ENCODE measurements at regions not wholly inside any gene's neighbourhood (a gene's known extent, or its start where the extent isn't known, plus 50 kb on each side); places are given as distances from the start of the nearest gene placed in this dataset.
A peak's percentile ranks its signal among the peaks of the same experiment; 100 is the strongest.
"Not testable (repeated sequence)": the region's sequence is repeated elsewhere in the genome, so short reads cannot be mapped to it uniquely, and the experiment has no call there.

DNA sequence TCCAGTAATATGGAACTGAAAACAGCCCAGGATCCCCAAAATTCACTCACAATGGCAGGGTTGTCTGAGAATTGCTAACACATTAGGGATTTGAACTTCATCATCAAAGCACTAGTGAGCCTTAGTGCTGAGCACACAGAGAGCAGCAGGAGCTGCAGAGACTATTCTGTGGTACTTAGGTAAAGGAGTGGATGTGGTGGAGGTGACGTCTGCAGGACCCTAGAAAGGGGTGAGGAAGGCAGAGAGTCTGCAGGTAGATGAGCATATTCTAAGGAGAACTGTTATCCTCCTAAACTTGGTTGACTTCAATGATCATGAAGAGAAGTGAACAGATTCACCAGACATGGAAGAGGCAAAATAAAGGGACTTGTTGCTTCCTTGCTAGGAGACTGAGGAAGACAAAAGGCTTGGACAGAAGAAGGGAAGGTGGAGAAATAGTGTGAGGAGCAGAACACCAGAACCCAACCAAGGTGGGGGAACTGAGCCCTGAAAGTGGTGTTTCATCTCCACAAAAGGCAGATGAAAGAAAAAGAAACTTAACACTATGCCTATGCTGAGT is 1164.0 kb downstream of the TMEM121 start:
- Histone ChIP-seq H3K9me3 (ENCODE audit: insufficient read depth, low read depth, low read length) (peaks cover 20% of the 10 kb centered on the region), H3K4me1 (ENCODE audit: control insufficient read depth in 1 of 2, insufficient read depth in 2 of 2, low read length in 2 of 2) (no peaks in the 10 kb centered on the region), H3K9ac (ENCODE audit: low read length) (no peak overlapping the region), H3K27me3 (ENCODE audit: insufficient read depth, low read length) (no peaks in the 10 kb centered on the region), H3K4me2 (ENCODE audit: low read length) (no peak overlapping the region), H3K14ac (ENCODE audit: low read length) (no peak overlapping the region), H4K12ac (ENCODE audit: low read depth, low read length) (no peak overlapping the region), H3K79me1 (ENCODE audit: low read length) (no peaks in the 10 kb centered on the region), H3K27ac (ENCODE audit: low read depth, low read length) (no peak overlapping the region), H2AK5ac (ENCODE audit: low read length) (no peak overlapping the region), H3K4ac (ENCODE audit: low read depth, low read length) (no peak overlapping the region), H2BK120ac (ENCODE audit: insufficient read depth, low read length, poor library complexity) (no peak overlapping the region), H3K79me2 (ENCODE audit: control insufficient read depth, insufficient read depth, low read length, poor library complexity) (no peaks in the 10 kb centered on the region), H3K36me3 (ENCODE audit: control insufficient read depth in 1 of 2, insufficient read depth in 2 of 2, low read length in 2 of 2) (no peaks in the 10 kb centered on the region), H3K23ac (ENCODE audit: low read length) (no peak overlapping the region), H2BK12ac (ENCODE audit: low read length) (no peak overlapping the region), H3K4me3 (ENCODE audit: low read depth, low read length) (no peak overlapping the region), H3K18ac (ENCODE audit: low read length) (no peak overlapping the region), H4K8ac (ENCODE audit: low read depth, low read length) (no peak overlapping the region), H2BK5ac (ENCODE audit: low read depth, low read length, poor library complexity) (no peak overlapping the region), H2AFZ (ENCODE audit: insufficient read depth, low read length, poor library complexity) (no peak overlapping the region), H4K91ac (ENCODE audit: low read depth, low read length) (no peak overlapping the region)
- no peak for DNase-seq
- WGBS (ENCODE audit: extremely low coverage, insufficient coverage, insufficient read length) = no CpG with 5 or more reads among the region's 1 CpG

DNA sequence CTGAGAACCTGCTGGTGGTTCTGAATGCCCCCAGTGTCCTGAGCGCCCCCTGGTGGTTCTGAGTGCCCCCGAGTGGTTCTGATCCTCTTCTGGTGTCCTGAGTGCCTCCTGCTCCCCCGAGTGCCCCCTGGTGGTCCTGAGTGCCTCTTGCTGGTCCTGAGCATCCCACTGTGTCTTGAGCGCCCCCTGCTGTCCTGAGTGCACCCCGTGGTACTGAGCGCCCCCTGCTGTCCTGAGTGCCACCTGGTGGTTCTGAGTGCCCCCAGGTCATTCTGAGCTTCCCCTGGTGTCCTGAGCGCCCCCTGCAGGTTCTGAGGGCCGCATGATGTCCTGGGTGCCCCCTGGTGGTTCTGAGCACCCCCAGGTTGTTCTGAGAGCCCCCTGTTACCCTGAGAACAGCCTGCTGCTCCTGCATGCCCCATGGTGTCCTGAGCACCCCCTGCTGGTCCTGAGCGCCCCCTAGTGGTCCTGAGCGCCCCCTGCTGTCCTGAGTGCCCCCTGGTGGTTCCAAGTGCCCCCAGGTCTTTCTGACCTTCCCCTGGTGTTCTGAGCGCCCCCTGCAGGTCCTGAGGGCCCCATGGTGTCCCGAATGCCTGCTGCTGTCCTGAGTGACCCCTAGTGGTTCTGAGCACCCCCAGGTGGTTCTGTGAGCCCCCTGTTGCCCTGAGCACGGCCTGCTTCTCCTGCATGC is 1165.4 kb downstream of the TMEM121 start:
- Histone ChIP-seq H4K91ac (ENCODE audit: low read depth, low read length) (no peak overlapping the region), H3K79me1 (ENCODE audit: low read length) (no peaks in the 10 kb centered on the region)

DNA sequence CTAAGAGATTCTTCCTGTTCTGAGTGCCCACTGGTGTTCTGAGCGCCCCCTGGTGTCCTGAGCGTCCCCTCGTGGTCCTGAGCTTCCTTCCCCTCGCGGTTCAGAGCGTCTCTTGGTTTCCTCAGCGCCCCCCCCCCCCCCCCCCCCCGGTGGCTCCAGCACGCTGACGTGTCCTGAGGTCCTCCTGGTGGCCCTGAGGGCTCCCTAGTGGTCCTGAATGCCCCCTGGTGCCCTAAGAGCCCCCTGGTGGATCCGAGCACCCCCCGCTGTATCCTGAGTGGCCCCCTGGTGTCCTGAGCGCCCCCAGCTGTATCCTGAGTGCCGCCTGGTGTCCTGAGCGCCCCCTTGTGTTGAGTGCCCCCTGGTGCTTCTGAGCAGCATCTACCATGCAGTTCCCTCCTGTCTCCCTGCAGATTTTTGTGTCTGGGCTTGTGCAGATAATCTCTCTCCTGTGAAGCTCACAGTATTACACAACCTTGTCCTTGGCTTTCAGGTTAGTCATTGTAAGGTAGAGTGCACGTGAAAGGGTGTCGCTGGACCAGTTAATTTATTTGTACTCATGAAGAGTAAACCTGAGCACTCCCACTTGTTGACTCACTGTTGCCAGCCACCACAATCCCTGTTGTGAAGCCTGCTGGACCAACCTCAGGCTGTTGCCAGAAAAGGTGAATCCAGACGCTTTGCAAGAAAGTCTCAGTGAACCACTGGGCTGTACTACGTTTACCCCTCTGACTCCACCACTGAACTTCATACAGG is 1168.4 kb downstream of the TMEM121 start:
- H3K9ac ChIP-seq (ENCODE audit: low read length) = no peak overlapping the region
- peaks cover 14% of the 10 kb centered on the region for H3K9me3 ChIP-seq (ENCODE audit: insufficient read depth, low read depth, low read length)
- H3K4me1 ChIP-seq (ENCODE audit: control insufficient read depth in 1 of 2, insufficient read depth in 2 of 2, low read length in 2 of 2) = no peaks in the 10 kb centered on the region
- DNase-seq = peak in 1 of 2 donors; percentile 3
- no peaks in the 10 kb centered on the region for H3K36me3 ChIP-seq (ENCODE audit: control insufficient read depth in 1 of 2, insufficient read depth in 2 of 2, low read length in 2 of 2)
- no peak overlapping the region for H2BK5ac ChIP-seq (ENCODE audit: low read depth, low read length, poor library complexity)
- H3K27me3 ChIP-seq (ENCODE audit: insufficient read depth, low read length) = no peaks in the 10 kb centered on the region
- H3K79me1 ChIP-seq (ENCODE audit: low read length) = no peaks in the 10 kb centered on the region
- H4K12ac ChIP-seq (ENCODE audit: low read depth, low read length) = no peak overlapping the region
- no peak overlapping the region for H3K4ac ChIP-seq (ENCODE audit: low read depth, low read length)
- H2BK12ac ChIP-seq (ENCODE audit: low read length) = no peak overlapping the region
- no peak overlapping the region for H3K23ac ChIP-seq (ENCODE audit: low read length)
- no peak overlapping the region for H3K14ac ChIP-seq (ENCODE audit: low read length)
- no peak overlapping the region for H2BK120ac ChIP-seq (ENCODE audit: insufficient read depth, low read length, poor library complexity)
- no peak overlapping the region for H3K4me3 ChIP-seq (ENCODE audit: low read depth, low read length)
- no peak overlapping the region for H3K27ac ChIP-seq (ENCODE audit: low read depth, low read length)
- no peaks in the 10 kb centered on the region for H3K79me2 ChIP-seq (ENCODE audit: control insufficient read depth, insufficient read depth, low read length, poor library complexity)
- H3K4me2 ChIP-seq (ENCODE audit: low read length) = no peak overlapping the region
- no CpG with 5 or more reads among the region's 19 CpGs for WGBS (ENCODE audit: extremely low coverage, insufficient coverage, insufficient read length)
- H3K18ac ChIP-seq (ENCODE audit: low read length) = no peak overlapping the region
- no peak overlapping the region for H2AK5ac ChIP-seq (ENCODE audit: low read length)
- no peak overlapping the region for H2AFZ ChIP-seq (ENCODE audit: insufficient read depth, low read length, poor library complexity)
- no peak overlapping the region for H4K91ac ChIP-seq (ENCODE audit: low read depth, low read length)
- H4K8ac ChIP-seq (ENCODE audit: low read depth, low read length) = no peak overlapping the region

More for the DNA sequence above, 1165.4 kb downstream of the TMEM121 start:
- peak in 1 of 2 donors; percentile 4 for DNase-seq
- Histone ChIP-seq H3K27me3 (ENCODE audit: insufficient read depth, low read length) (no peaks in the 10 kb centered on the region), H3K4me3 (ENCODE audit: low read depth, low read length) (no peak overlapping the region), H4K12ac (ENCODE audit: low read depth, low read length) (no peak overlapping the region), H3K79me2 (ENCODE audit: control insufficient read depth, insufficient read depth, low read length, poor library complexity) (no peaks in the 10 kb centered on the region), H2BK12ac (ENCODE audit: low read length) (no peak overlapping the region), H2BK5ac (ENCODE audit: low read depth, low read length, poor library complexity) (no peak overlapping the region), H2AFZ (ENCODE audit: insufficient read depth, low read length, poor library complexity) (no peak overlapping the region), H2AK5ac (ENCODE audit: low read length) (no peak overlapping the region), H3K27ac (ENCODE audit: low read depth, low read length) (no peak overlapping the region), H3K4ac (ENCODE audit: low read depth, low read length) (no peak overlapping the region), H3K23ac (ENCODE audit: low read length) (no peak overlapping the region), H3K9ac (ENCODE audit: low read length) (no peak overlapping the region), H3K14ac (ENCODE audit: low read length) (no peak overlapping the region), H3K9me3 (ENCODE audit: insufficient read depth, low read depth, low read length) (peaks cover 17% of the 10 kb centered on the region), H4K8ac (ENCODE audit: low read depth, low read length) (no peak overlapping the region), H3K36me3 (ENCODE audit: control insufficient read depth in 1 of 2, insufficient read depth in 2 of 2, low read length in 2 of 2) (no peaks in the 10 kb centered on the region), H3K4me1 (ENCODE audit: control insufficient read depth in 1 of 2, insufficient read depth in 2 of 2, low read length in 2 of 2) (no peaks in the 10 kb centered on the region), H3K4me2 (ENCODE audit: low read length) (no peak overlapping the region), H3K18ac (ENCODE audit: low read length) (no peak overlapping the region), H2BK120ac (ENCODE audit: insufficient read depth, low read length, poor library complexity) (no peak overlapping the region)
- WGBS (ENCODE audit: extremely low coverage, insufficient coverage, insufficient read length) = no CpG with 5 or more reads among the region's 13 CpGs

DNA sequence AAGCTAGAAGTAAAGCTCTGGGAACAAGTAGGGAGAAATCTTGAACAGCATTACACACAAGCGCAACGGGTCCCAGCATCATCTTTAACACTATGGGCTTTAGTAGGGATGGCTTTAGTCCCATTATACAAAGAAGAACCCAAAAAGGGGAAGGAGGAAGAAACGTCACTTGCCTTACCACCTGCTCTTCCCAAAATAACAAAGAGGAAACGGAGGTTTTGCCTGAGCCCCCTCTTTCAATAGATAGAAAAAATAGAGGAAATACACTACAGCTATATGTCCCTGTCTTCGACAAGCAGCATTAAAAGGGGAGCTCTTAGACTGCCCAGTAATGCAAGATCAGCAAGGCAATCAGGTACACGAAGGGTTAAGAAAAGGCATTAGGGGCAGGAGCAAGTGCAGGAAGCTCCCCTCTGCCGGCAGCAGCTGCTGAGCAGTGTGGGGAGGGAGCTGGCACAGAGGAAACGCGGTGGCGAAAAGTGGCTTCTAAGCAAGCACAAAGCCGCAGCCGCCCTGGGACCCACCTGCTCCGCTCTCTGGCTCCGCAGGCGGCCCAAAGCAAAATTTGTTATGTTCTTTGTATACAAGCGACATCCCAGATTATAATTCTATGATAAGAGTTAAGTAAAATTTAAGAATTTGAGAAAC is 1172.4 kb downstream of the TMEM121 start:
- H3K9me3 ChIP-seq (ENCODE audit: insufficient read depth, low read depth, low read length); H3K27me3 ChIP-seq (ENCODE audit: insufficient read depth, low read length); H3K14ac ChIP-seq (ENCODE audit: low read length); H2BK120ac ChIP-seq (ENCODE audit: insufficient read depth, low read length, poor library complexity); H4K91ac ChIP-seq (ENCODE audit: low read depth, low read length); DNase-seq; H3K4ac ChIP-seq (ENCODE audit: low read depth, low read length); H3K27ac ChIP-seq (ENCODE audit: low read depth, low read length); H2AK5ac ChIP-seq (ENCODE audit: low read length); H4K8ac ChIP-seq (ENCODE audit: low read depth, low read length); H3K4me2 ChIP-seq (ENCODE audit: low read length); H3K9ac ChIP-seq (ENCODE audit: low read length); H3K4me1 ChIP-seq (ENCODE audit: control insufficient read depth in 1 of 2, insufficient read depth in 2 of 2, low read length in 2 of 2); H3K79me2 ChIP-seq (ENCODE audit: control insufficient read depth, insufficient read depth, low read length, poor library complexity); H4K12ac ChIP-seq (ENCODE audit: low read depth, low read length); H3K79me1 ChIP-seq (ENCODE audit: low read length); H3K18ac ChIP-seq (ENCODE audit: low read length); H3K23ac ChIP-seq (ENCODE audit: low read length); H2AFZ ChIP-seq (ENCODE audit: insufficient read depth, low read length, poor library complexity); H2BK12ac ChIP-seq (ENCODE audit: low read length); H2BK5ac ChIP-seq (ENCODE audit: low read depth, low read length, poor library complexity); H3K4me3 ChIP-seq (ENCODE audit: low read depth, low read length); H3K36me3 ChIP-seq (ENCODE audit: control insufficient read depth in 1 of 2, insufficient read depth in 2 of 2, low read length in 2 of 2): not testable (repeated sequence)
- WGBS (ENCODE audit: extremely low coverage, insufficient coverage, insufficient read length) = no CpG with 5 or more reads among the region's 16 CpGs
